ENCODE measurements at regions not wholly inside any gene's neighbourhood (a gene's known extent, or its start where the extent isn't known, plus 50 kb on each side); places are given as distances from the start of the nearest gene placed in this dataset.

GRCh38 chr12:126554625-126555024, 1489.4 kb downstream of the AACS start:
- no peak overlapping the region for H3K9ac ChIP-seq (replicated peaks; ENCODE audit: extremely low read depth, insufficient read depth, low read length)
- no peaks in the 10 kb centered on the region for H3K79me2 ChIP-seq (ENCODE audit: control insufficient read depth, insufficient read depth, low read length)
- H3K9me3 ChIP-seq (replicated peaks; ENCODE audit: control insufficient read depth, insufficient read depth, low read length) = peaks cover 7% of the 10 kb centered on the region
- no peak overlapping the region for H3K27ac ChIP-seq (ENCODE audit: insufficient read depth, low read depth, low read length)
- intact Hi-C loops (cut with micrococcal nuclease) = no loop called here
- no peak for FAIRE-seq
- H3K4me2 ChIP-seq (ENCODE audit: insufficient read depth, low read length) = no peak overlapping the region
- H3K4me1 ChIP-seq (ENCODE audit: control insufficient read depth, extremely low read depth, insufficient read depth, low read length) = no peaks in the 10 kb centered on the region
- H2AFZ ChIP-seq (ENCODE audit: low read depth, low read length) = no peak overlapping the region
- H4K20me1 ChIP-seq (replicated peaks; ENCODE audit: control insufficient read depth, extremely low read depth, insufficient read depth, low read length) = no peaks in the 10 kb centered on the region
- H3K4me3 ChIP-seq (replicated peaks in 1 of 3; ENCODE audit: insufficient read depth in 1 of 3, low read depth in 1 of 3, low read length in 3 of 3) = no peak overlapping the region
- no peaks in the 10 kb centered on the region for H3K36me3 ChIP-seq (ENCODE audit: control insufficient read depth in 2 of 2, extremely low read depth in 1 of 2, insufficient read depth in 2 of 2, low read length in 2 of 2)
- dilution Hi-C loops (cut with MboI; ENCODE audit: extremely low pct_ligation_motif_present, low sequenced_read_pairs) = no loop called here
- ChIA-PET POLR2A (no interaction called here), CTCF (no interaction called here)
- BruUV-seq (replicated peaks) = no TSS peak
- TF ChIP-seq GATA2 (IDR thresholded peaks at IDR 0.05; ENCODE audit: insufficient read depth, insufficient read length, low read depth, low read length) (no peak), POLR2A (IDR thresholded peaks at IDR 0.05; ENCODE audit: low read depth, low read length) (no peak), CTCF (IDR thresholded peaks at IDR 0.05; ENCODE audit: extremely low read depth in 1 of 2, insufficient read depth in 1 of 2, low read depth in 1 of 2, low read length in 2 of 2) (no peak), JUN (IDR thresholded peaks at IDR 0.05; ENCODE audit: borderline replicate concordance, insufficient read depth, insufficient read length, low read depth) (no peak), FOS (IDR thresholded peaks at IDR 0.05; ENCODE audit: borderline replicate concordance, insufficient read depth, low read length) (no peak), MAX (IDR thresholded peaks at IDR 0.05; ENCODE audit: insufficient read depth, insufficient read length) (no peak), MYC (IDR thresholded peaks at IDR 0.05; ENCODE audit: low read depth, low read length) (no peak), EZH2 (IDR thresholded peaks at IDR 0.05; ENCODE audit: borderline replicate concordance, low read depth, low read length, severe bottlenecking) (no peak), POLR2AphosphoS5 (IDR thresholded peaks at IDR 0.05; ENCODE audit: insufficient read depth, low read depth, low read length) (no peak)
- no peak for DNase-seq (ENCODE audit: low read depth, low spot score)
- H3K27me3 ChIP-seq (ENCODE audit: control insufficient read depth in 2 of 2, insufficient read depth in 2 of 2, low read length in 2 of 2) = no peaks in the 10 kb centered on the region
- no peaks in the 10 kb centered on the region for H3K9me1 ChIP-seq (replicated peaks; ENCODE audit: control insufficient read depth, extremely low read depth, insufficient read depth, low read length)

All from endothelial cell of umbilical vein (primary cell).